HG02623 (cell line): ENCODE measurements at regions not wholly inside any gene's neighbourhood (a gene's known extent, or its start where the extent isn't known, plus 50 kb on each side); places are given as distances from the start of the nearest gene placed in this dataset.
"Not testable (repeated sequence)": the region's sequence is repeated elsewhere in the genome, so short reads cannot be mapped to it uniquely, and the experiment has no call there.

ENCODE experiments used
- ATAC-seq: cut with Tn5 transposase; IDR thresholded peaks from one replicate; pipeline ENCODE4 v1.9.1; 2021; ENCODE audit warnings: moderate library complexity; ENCODE audit not compliant: unreplicated experiment

GRCh38 chr2:37757456-37757855 is 86.0 kb upstream of the CDC42EP3 start:
- ATAC-seq: not testable (repeated sequence)

- not testable (repeated sequence) for ATAC-seq
Measured at GRCh38 chr2:37758141-37758601, 86.7 kb upstream of the CDC42EP3 start.

- not testable (repeated sequence) for ATAC-seq
Measured at GRCh38 chr2:37759989-37760388, 88.5 kb upstream of the CDC42EP3 start.

GRCh38 chr2:37760471-37760870 is 89.0 kb upstream of the CDC42EP3 start:
- no peak for ATAC-seq

- ATAC-seq: not testable (repeated sequence)
Measured at GRCh38 chr2:37762281-37762680, 90.8 kb upstream of the CDC42EP3 start.

- no peak for ATAC-seq
Measured at GRCh38 chr2:37764739-37765138, 93.3 kb upstream of the CDC42EP3 start.

- no peak for ATAC-seq
Measured at GRCh38 chr2:37766106-37766505, 94.7 kb upstream of the CDC42EP3 start.

GRCh38 chr2:37767046-37767445 is 95.6 kb upstream of the CDC42EP3 start:
- ATAC-seq: no peak

GRCh38 chr2:37767959-37768925 is 96.8 kb upstream of the CDC42EP3 start:
- ATAC-seq: no peak

- ATAC-seq: no peak
Measured at GRCh38 chr2:37769551-37769950, 98.1 kb upstream of the CDC42EP3 start.

- no peak for ATAC-seq
Measured at GRCh38 chr2:37770797-37771196, 99.4 kb upstream of the CDC42EP3 start.

- ATAC-seq: no peak
Measured at GRCh38 chr2:37771600-37772088, 100.2 kb upstream of the CDC42EP3 start.

GRCh38 chr2:37773371-37774130 is 102.1 kb upstream of the CDC42EP3 start:
- ATAC-seq: no peak

- ATAC-seq: not testable (repeated sequence)
Measured at GRCh38 chr2:37774171-37774944, 102.9 kb upstream of the CDC42EP3 start.

GRCh38 chr2:37774976-37775907 is 103.8 kb upstream of the CDC42EP3 start:
- no peak for ATAC-seq

- no peak for ATAC-seq
Measured at GRCh38 chr2:37775908-37776250, 104.4 kb upstream of the CDC42EP3 start.

GRCh38 chr2:37776487-37776886 is 105.0 kb upstream of the CDC42EP3 start:
- no peak for ATAC-seq

GRCh38 chr2:37779139-37779538 is 107.7 kb upstream of the CDC42EP3 start:
- ATAC-seq: no peak

- ATAC-seq: no peak
Measured at GRCh38 chr2:37779611-37780386, 108.4 kb upstream of the CDC42EP3 start.
